ENCODE measurements at regions not wholly inside any gene's neighbourhood (a gene's known extent, or its start where the extent isn't known, plus 50 kb on each side); places are given as distances from the start of the nearest gene placed in this dataset.

DNA sequence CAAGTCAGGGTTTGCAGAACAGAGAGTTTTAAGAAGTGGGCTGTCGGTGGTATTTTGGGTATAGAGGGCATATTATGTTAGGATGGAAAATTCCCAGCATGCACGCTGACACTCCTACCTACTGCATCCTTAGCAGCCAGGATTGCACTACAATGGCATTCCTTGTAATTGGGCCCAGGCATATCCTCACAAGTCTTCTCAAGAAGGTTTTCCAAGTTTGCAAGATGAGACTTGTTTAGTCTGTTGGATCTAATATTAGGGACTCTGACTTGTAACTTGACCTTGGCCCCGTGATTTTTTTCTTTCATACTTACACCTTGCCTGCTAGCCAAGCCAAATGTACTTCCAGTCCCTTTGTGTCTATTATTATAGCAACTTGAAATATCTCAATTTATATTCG is 335.7 kb upstream of the HTR2A start:
- Mint-ChIP-seq H3K9me3 (peaks cover 9 to 25% (median 15%) of the 10 kb centered on the region in 7 donors), H3K36me3 (no peaks in the 10 kb centered on the region), H3K4me3 (no peak overlapping the region), H3K27me3 (ENCODE audit: low read depth in 3 of 3) (no peaks in the 10 kb centered on the region), H3K4me1 (no peaks in the 10 kb centered on the region), H3K27ac (no peak overlapping the region)
- Histone ChIP-seq H3K27ac (ENCODE audit: low read depth in 1 of 2, low read length in 2 of 2) (no peak overlapping the region), H3K9me3 (replicated peaks in 1 of 2; ENCODE audit: control insufficient read depth in 1 of 2, insufficient read depth in 1 of 2, low read length in 2 of 2) (peaks cover 3 to 4% of the 10 kb centered on the region in 2 donors), H3K4me3 (replicated peaks in 1 of 3; ENCODE audit: low read depth in 2 of 3, low read length in 3 of 3) (no peak overlapping the region), H3K9ac (ENCODE audit: insufficient read depth, low read length, poor library complexity, severe bottlenecking) (no peak overlapping the region), H2AFZ (ENCODE audit: insufficient read depth, low read depth, low read length, poor library complexity, severe bottlenecking) (no peak overlapping the region), H3K27me3 (ENCODE audit: control insufficient read depth in 2 of 2, insufficient read depth in 2 of 2, low read length in 2 of 2) (no peaks in the 10 kb centered on the region), H3K79me2 (ENCODE audit: insufficient read depth, low read length) (no peaks in the 10 kb centered on the region), H3K4me2 (replicated peaks; ENCODE audit: extremely low read depth, low read length, poor library complexity, severe bottlenecking) (no peak overlapping the region), H3K36me3 (replicated peaks in 1 of 2; ENCODE audit: control insufficient read depth in 1 of 2, insufficient read depth in 2 of 2, low read length in 2 of 2) (no peaks in the 10 kb centered on the region), H3K4me1 (ENCODE audit: control insufficient read depth in 1 of 2, insufficient read depth in 2 of 2, low read length in 2 of 2) (no peaks in the 10 kb centered on the region), H4K20me1 (ENCODE audit: insufficient read depth, low read length) (no peaks in the 10 kb centered on the region)
- TF ChIP-seq, protein P1, sequence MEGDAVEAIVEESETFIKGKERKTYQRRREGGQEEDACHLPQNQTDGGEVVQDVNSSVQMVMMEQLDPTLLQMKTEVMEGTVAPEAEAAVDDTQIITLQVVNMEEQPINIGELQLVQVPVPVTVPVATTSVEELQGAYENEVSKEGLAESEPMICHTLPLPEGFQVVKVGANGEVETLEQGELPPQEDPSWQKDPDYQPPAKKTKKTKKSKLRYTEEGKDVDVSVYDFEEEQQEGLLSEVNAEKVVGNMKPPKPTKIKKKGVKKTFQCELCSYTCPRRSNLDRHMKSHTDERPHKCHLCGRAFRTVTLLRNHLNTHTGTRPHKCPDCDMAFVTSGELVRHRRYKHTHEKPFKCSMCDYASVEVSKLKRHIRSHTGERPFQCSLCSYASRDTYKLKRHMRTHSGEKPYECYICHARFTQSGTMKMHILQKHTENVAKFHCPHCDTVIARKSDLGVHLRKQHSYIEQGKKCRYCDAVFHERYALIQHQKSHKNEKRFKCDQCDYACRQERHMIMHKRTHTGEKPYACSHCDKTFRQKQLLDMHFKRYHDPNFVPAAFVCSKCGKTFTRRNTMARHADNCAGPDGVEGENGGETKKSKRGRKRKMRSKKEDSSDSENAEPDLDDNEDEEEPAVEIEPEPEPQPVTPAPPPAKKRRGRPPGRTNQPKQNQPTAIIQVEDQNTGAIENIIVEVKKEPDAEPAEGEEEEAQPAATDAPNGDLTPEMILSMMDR (IDR thresholded peaks at IDR 0.05) = no peak
- no CpG with 5 or more reads among the region's 4 CpGs for WGBS (ENCODE audit: insufficient coverage)
- intact Hi-C loops (cut with micrococcal nuclease) = no loop called here
- DNase-seq = no peak

DNA sequence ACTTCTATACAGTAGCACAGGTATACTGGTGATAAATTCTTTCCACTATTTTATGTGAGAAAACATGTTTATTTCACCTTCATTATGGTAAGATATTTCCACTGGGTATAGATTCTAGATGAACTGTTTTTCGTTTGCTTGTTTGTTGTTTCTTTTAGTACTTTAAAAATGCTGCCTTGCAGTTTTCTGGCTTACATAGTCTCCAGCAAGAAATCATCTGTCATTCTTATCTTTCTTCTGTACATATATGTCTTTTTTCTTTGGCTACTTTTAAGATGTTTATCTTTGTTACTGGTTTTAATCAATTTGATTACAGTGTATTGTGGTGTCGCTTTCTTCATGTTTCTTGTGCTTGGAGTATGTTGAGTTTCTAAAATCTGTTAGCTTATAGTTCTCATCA is 333.3 kb upstream of the HTR2A start:
- no peaks in the 10 kb centered on the region for H3K79me2 ChIP-seq (ENCODE audit: insufficient read depth, low read length)
- peaks cover 3 to 4% of the 10 kb centered on the region in 2 donors for H3K9me3 ChIP-seq (replicated peaks in 1 of 2; ENCODE audit: control insufficient read depth in 1 of 2, insufficient read depth in 1 of 2, low read length in 2 of 2)
- no peaks in the 10 kb centered on the region for H3K4me1 ChIP-seq (ENCODE audit: control insufficient read depth in 1 of 2, insufficient read depth in 2 of 2, low read length in 2 of 2)
- no peak overlapping the region for H3K9ac ChIP-seq (ENCODE audit: insufficient read depth, low read length, poor library complexity, severe bottlenecking)
- Mint-ChIP-seq H3K27ac (no peak overlapping the region), H3K36me3 (no peaks in the 10 kb centered on the region), H3K4me1 (no peaks in the 10 kb centered on the region), H3K4me3 (no peak overlapping the region), H3K27me3 (ENCODE audit: low read depth in 3 of 3) (peaks cover 0 to 2% (median 2%) of the 10 kb centered on the region in 3 donors), H3K9me3 (peaks cover 9 to 27% (median 16%) of the 10 kb centered on the region in 7 donors)
- H4K20me1 ChIP-seq (ENCODE audit: insufficient read depth, low read length) = no peaks in the 10 kb centered on the region
- no peaks in the 10 kb centered on the region for H3K27me3 ChIP-seq (ENCODE audit: control insufficient read depth in 2 of 2, insufficient read depth in 2 of 2, low read length in 2 of 2)
- WGBS (ENCODE audit: insufficient coverage) = no CpG with 5 or more reads among the region's 2 CpGs
- no peak overlapping the region for H2AFZ ChIP-seq (ENCODE audit: insufficient read depth, low read depth, low read length, poor library complexity, severe bottlenecking)
- TF ChIP-seq, protein P1 (IDR thresholded peaks at IDR 0.05) = no peak
- no peak for DNase-seq
- no peaks in the 10 kb centered on the region for H3K36me3 ChIP-seq (replicated peaks in 1 of 2; ENCODE audit: control insufficient read depth in 1 of 2, insufficient read depth in 2 of 2, low read length in 2 of 2)
- H3K4me3 ChIP-seq (replicated peaks in 1 of 3; ENCODE audit: low read depth in 2 of 3, low read length in 3 of 3) = no peak overlapping the region
- intact Hi-C loops (cut with micrococcal nuclease) = no loop called here
- H3K4me2 ChIP-seq (replicated peaks; ENCODE audit: extremely low read depth, low read length, poor library complexity, severe bottlenecking) = no peak overlapping the region
- H3K27ac ChIP-seq (ENCODE audit: low read depth in 1 of 2, low read length in 2 of 2) = no peak overlapping the region
